Activated naive CD8-positive, alpha-beta T cell treated with anti-CD3 and anti-CD28 coated beads, Interleukin-2, amount 50 U/mL, for 24 hours (primary cell): ENCODE measurements at regions not wholly inside any gene's neighbourhood (a gene's known extent, or its start where the extent isn't known, plus 50 kb on each side); places are given as distances from the start of the nearest gene placed in this dataset.

ENCODE experiments used
- ATAC-seq: fragments of 150-1000 bp; cut with Tn5 transposase; one replicate; pipeline ENCODE4 v1.10.0; 2021
- DNase-seq: peaks from one replicate; pipeline ENCODE4 v3.0.0; 2021
- H3K27ac Mint-ChIP-seq: one replicate; pipeline ENCODE4 v1.8.0; 2021; ENCODE audit warnings: mild to moderate bottlenecking, mixed read lengths
- H3K27me3 Mint-ChIP-seq: one replicate; pipeline ENCODE4 v1.8.0; 2021; ENCODE audit warnings: mixed read lengths
- H3K36me3 Mint-ChIP-seq: one replicate; pipeline ENCODE4 v1.8.0; 2021; ENCODE audit warnings: low read depth, mixed read lengths
- H3K4me1 Mint-ChIP-seq: one replicate; pipeline ENCODE4 v1.8.0; 2021; ENCODE audit warnings: mixed read lengths
- H3K4me3 Mint-ChIP-seq: one replicate; pipeline ENCODE4 v1.8.0; 2021; ENCODE audit warnings: mild to moderate bottlenecking, moderate library complexity, mixed read lengths
- H3K9me3 Mint-ChIP-seq: one replicate; pipeline ENCODE4 v1.8.0; 2021; ENCODE audit warnings: mixed read lengths

DNA sequence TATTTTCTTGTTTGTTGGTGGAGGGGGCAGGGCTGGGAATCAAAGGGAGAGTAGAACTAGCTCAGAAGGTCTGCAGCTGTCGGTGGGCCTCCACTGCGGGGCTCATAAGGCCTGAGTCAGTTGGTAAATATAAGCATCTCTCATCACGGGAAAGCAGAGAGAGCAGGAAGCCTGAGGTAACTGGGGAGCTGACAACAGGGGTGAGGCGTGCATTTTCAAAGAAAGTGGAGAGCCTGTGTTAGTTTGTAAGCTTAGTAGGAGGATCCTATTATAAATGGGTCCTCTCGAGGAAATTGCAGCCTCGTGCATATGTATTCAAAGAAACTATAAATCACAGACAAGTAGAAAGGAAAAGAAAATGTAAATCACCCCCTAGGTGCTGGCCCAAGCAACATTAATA, 221.0 kb upstream of the CDH13 start:
- no peak overlapping the region for H3K4me3 Mint-ChIP-seq

DNA sequence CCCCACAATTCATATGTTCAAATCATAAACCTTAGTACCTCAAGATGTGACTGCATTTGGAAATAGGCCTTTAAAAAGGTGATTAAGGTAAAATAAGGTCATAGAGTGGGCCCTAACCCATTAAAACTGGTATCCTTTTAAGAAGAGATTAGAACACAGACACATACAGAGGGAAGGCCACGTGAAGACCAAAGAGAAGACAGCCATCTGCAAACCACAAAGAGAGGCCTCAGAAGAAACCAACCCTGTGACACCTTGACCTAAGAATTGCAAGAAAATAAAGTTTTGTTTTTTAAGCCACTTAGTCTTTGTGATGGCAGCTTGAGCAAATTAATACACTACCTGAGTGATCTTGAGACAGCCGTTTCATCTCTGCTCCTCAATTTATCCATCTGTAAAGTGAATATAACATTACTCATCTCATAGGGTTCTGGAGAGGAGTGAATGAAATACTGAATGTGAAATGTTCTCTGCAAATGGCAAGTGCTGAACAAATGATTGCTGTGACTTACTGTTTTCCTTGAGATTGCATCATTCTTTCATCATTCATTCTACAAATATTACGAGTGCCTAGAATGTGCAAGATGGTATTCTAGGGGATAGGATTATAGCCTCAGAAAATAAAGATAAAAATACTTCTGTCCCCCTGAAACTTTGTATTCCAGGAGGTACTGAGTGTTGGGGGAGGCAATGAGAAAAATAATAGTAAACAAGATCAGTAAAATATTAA, 222.0 kb upstream of the CDH13 start:
- Mint-ChIP-seq H3K27me3 (peaks cover 13% of the 10 kb centered on the region), H3K9me3 (peaks cover 3% of the 10 kb centered on the region), H3K36me3 (no peaks in the 10 kb centered on the region), H3K4me3 (no peak overlapping the region), H3K4me1 (no peaks in the 10 kb centered on the region), H3K27ac (no peak overlapping the region)
- DNase-seq (no peak), ATAC-seq (no peak)

More for the DNA sequence above, 221.0 kb upstream of the CDH13 start:
- Mint-ChIP-seq H3K9me3 (peaks cover 3% of the 10 kb centered on the region), H3K36me3 (no peaks in the 10 kb centered on the region), H3K27me3 (peaks cover 13% of the 10 kb centered on the region), H3K4me1 (no peaks in the 10 kb centered on the region), H3K27ac (no peak overlapping the region)
- ATAC-seq (no peak), DNase-seq (no peak)

DNA sequence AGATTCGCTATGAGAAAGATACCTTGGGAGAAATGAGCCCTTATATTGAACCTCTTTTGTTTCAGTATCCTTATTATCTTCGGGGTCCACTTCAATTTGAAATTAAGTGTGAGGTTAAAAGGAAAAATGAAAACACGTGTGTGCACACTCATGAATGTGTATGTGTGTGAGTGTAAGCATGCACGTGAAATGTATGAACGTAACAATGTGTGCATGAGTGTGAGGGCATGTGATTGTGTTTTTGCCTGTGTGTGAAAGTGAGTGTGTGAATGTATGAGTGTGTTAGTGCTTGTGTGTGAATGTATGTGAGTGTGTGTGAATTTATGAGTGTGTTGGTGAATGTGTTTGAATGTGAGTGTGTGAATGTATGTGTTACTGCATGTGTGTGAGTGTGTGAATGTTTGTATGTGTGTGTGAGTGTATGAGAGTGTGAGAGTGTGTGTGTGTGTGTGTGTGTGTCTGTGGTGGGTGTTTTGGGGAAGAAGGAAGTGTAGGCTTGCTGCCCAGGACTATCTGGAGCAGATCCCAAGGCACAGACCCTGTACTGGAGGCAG, 224.0 kb upstream of the CDH13 start:
- Mint-ChIP-seq H3K27me3 (peaks cover 11% of the 10 kb centered on the region), H3K27ac (no peak overlapping the region), H3K4me1 (no peaks in the 10 kb centered on the region), H3K9me3 (peaks cover 3% of the 10 kb centered on the region), H3K36me3 (no peaks in the 10 kb centered on the region), H3K4me3 (no peak overlapping the region)
- no peak for DNase-seq
- ATAC-seq, result no peak

DNA sequence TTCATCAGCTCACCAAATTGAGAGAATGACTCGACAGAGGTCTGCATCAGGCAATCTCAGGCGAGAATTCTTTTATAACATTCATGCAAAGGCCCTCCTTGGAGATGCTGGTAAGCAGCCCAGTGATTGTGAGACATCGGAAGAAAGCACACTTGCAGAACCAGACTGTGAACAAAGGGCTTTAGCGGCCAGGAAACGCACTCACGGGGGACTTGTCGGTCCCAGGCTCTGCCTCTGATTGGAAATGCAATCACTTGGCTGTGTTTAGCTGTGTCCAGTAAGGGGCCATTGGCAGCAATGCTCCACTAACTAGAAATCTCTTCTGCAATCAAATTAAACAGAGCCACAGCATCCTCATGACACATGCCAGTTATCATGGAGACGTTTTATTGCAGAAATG, 226.7 kb upstream of the CDH13 start:
- no peak for DNase-seq

DNA sequence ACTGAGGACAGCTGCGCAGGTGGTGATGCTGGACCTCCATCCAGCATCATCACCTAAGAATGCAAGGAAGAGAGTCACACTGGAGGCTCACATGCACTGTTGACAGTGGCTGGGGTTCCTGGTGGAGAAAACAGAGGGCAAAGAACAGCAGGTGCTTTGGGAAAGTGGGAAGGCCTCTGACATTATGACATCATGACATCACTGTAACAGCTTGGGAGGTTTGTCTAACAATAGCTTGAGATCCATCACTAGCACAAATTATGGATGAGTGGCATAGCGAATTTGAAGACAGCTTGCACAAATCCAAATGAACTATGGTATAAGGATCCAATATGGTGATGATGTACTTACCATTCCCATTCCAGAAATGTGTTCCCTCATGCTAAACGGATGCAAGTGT, 226.5 kb upstream of the MPHOSPH6 start:
- ATAC-seq (no peak), DNase-seq (no peak)
- Mint-ChIP-seq H3K27ac (no peak overlapping the region), H3K27me3 (peaks cover 2% of the 10 kb centered on the region), H3K9me3 (no peaks in the 10 kb centered on the region), H3K4me3 (no peak overlapping the region), H3K36me3 (no peaks in the 10 kb centered on the region), H3K4me1 (no peaks in the 10 kb centered on the region)

More for the DNA sequence above, 226.7 kb upstream of the CDH13 start:
- H3K27me3 Mint-ChIP-seq, result peaks cover 7% of the 10 kb centered on the region
- ATAC-seq, result no peak
- no peaks in the 10 kb centered on the region for H3K4me1 Mint-ChIP-seq
- no peak overlapping the region for H3K27ac Mint-ChIP-seq
- no peaks in the 10 kb centered on the region for H3K36me3 Mint-ChIP-seq
- H3K9me3 Mint-ChIP-seq, result peaks cover 3% of the 10 kb centered on the region
- no peak overlapping the region for H3K4me3 Mint-ChIP-seq

DNA sequence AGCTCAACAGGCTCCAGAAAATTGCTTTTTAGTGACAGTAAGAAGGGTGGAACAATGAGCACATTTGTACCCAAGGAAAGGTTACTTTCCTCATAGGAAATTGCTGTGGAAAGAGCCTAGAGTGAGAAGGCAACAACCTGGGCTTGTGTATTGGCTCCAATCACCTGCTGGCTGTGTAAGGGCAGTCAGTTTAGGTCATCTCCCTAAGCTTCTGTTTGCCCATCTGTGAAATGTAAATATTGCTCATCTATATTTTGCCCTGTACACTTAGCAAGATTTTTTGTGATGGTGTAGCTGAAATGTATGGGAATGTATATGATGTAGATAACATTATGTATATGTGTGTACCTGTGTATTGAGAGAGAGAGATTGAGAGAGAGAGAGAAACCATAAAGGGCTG, 225.2 kb upstream of the MPHOSPH6 start:
- DNase-seq, result no peak
- no peaks in the 10 kb centered on the region for H3K4me1 Mint-ChIP-seq
- ATAC-seq, result no peak
- no peak overlapping the region for H3K4me3 Mint-ChIP-seq
- no peaks in the 10 kb centered on the region for H3K36me3 Mint-ChIP-seq
- no peak overlapping the region for H3K27ac Mint-ChIP-seq
- H3K9me3 Mint-ChIP-seq, result no peaks in the 10 kb centered on the region
- H3K27me3 Mint-ChIP-seq, result no peaks in the 10 kb centered on the region

DNA sequence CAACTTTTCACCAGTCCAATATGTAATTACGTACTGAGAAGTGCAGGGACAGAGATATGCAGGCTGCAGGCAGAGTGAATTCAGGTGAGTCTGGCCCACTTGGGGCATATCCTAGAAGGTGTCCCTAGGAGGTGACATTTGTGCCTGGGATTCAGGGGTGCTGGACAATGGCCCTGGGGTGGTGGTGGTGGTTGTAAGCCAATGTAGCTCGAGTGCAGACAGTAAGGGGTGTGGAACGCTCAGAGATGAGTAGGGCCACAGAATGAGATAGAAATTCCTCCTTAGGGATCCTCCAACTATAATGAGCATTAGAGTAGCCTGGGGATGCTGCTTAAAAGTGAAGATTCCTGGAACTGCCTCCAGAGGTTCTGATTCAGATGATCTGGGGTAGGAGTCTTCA, 221.7 kb upstream of the MPHOSPH6 start:
- H3K36me3 Mint-ChIP-seq, result no peaks in the 10 kb centered on the region
- H3K4me1 Mint-ChIP-seq, result no peaks in the 10 kb centered on the region
- H3K4me3 Mint-ChIP-seq, result no peak overlapping the region
- no peaks in the 10 kb centered on the region for H3K27me3 Mint-ChIP-seq
- ATAC-seq (no peak), DNase-seq (no peak)
- H3K27ac Mint-ChIP-seq, result no peak overlapping the region
- no peaks in the 10 kb centered on the region for H3K9me3 Mint-ChIP-seq

DNA sequence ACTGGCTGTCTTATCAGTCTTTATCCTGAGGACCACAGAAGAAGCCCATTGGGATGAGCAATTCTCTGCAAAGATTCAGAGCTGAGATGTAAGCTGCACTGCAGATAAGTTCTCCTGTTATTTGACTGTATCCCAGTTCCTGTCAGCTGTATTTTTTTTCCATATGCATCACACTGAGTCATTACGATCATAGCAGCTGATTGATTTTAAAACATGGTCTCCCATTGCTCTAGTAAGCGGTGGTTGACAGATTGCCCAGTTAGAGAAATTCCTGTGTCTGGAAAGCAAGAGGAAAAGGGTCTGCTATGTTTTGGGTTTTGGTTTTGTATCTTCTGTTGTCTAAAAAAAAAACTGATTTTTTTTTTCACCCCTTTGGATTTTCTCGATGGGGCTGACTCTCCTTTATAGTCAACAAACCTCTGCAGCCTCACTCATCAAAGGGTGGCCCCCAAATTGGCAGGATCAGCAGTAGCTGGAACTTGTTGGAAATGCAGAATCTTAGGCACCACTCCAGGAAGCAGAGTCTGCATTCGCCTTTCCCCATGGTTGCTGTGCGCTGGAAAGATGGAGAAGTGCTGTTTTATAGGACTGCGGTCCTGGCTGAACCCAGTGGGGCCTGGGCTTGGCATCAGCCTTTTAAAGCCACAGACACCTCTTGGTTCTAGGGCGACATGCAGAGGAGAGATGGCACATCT, 220.1 kb upstream of the MPHOSPH6 start:
- Mint-ChIP-seq H3K27me3 (no peaks in the 10 kb centered on the region), H3K27ac (no peak overlapping the region), H3K4me3 (no peak overlapping the region), H3K4me1 (no peaks in the 10 kb centered on the region), H3K9me3 (no peaks in the 10 kb centered on the region), H3K36me3 (no peaks in the 10 kb centered on the region)
- no peak for DNase-seq
- ATAC-seq, result no peak

DNA sequence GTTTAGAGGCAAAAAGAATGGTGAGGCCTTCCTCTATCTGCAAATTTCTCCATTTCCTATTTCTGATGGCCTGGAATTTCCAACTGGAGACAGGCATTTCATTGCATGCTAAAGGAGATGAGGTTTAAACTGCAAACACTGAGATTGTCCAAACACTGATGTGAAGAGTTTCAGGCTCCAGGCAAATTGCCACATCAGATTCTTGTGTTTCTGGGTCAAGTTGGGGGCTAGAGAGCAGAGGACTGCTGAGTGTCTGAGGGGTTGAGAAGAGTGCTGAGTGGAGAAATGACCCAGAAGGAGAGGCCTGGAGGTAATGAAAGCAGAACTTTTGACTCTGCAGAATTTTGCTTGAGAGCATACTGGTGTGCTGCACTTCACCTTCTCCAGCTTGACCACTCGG, 216.7 kb upstream of the MPHOSPH6 start:
- Mint-ChIP-seq H3K4me1 (no peaks in the 10 kb centered on the region), H3K4me3 (no peak overlapping the region), H3K9me3 (no peaks in the 10 kb centered on the region), H3K27me3 (no peaks in the 10 kb centered on the region), H3K27ac (no peak overlapping the region), H3K36me3 (no peaks in the 10 kb centered on the region)
- ATAC-seq (no peak), DNase-seq (no peak)

DNA sequence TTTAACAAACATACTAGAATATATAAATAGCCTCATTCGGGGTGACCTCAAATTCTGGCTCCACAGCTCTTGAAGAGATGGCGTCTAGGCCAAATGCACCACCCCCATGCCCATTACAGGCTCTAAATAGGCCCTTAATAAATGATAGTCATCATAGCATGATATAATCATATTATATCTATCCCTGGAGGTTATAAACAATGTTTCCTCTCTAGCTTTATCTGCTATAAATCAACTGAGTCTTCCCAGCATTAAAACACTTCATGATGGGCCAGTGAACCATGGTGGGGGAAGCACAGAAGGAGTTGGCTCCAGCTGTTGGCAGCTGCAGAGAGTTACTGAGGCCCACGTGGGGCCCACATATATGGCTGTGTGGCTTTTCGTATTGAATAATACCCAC, 214.9 kb upstream of the MPHOSPH6 start:
- H3K9me3 Mint-ChIP-seq, result peaks cover 4% of the 10 kb centered on the region
- no peak overlapping the region for H3K27ac Mint-ChIP-seq
- no peak overlapping the region for H3K4me3 Mint-ChIP-seq
- no peaks in the 10 kb centered on the region for H3K4me1 Mint-ChIP-seq
- no peaks in the 10 kb centered on the region for H3K27me3 Mint-ChIP-seq
- H3K36me3 Mint-ChIP-seq, result no peaks in the 10 kb centered on the region
- no peak for DNase-seq
- no peak for ATAC-seq

DNA sequence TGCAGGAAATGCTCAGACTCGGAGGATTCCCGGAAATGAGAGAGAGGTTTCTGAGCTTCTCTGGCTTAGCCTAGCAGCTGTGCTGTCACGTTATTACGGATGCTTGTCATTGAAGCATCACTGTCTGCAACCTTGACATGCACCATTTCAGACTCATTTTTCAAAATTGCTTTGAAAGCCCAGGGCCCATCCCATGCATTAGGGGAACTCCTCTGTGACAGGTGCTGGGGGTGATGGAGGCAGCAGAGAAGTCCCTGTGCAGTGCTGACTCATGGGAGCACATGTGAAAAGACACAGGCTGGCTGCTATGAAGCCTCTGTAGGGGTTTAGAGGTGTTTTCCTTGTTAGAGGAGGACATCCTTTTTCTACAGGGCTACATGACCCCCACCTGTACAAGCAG, 214.0 kb upstream of the MPHOSPH6 start:
- no peak for DNase-seq
- Mint-ChIP-seq H3K4me3 (no peak overlapping the region), H3K27ac (no peak overlapping the region), H3K27me3 (no peaks in the 10 kb centered on the region), H3K4me1 (no peaks in the 10 kb centered on the region), H3K36me3 (no peaks in the 10 kb centered on the region), H3K9me3 (peaks cover 4% of the 10 kb centered on the region)
- ATAC-seq, result no peak

DNA sequence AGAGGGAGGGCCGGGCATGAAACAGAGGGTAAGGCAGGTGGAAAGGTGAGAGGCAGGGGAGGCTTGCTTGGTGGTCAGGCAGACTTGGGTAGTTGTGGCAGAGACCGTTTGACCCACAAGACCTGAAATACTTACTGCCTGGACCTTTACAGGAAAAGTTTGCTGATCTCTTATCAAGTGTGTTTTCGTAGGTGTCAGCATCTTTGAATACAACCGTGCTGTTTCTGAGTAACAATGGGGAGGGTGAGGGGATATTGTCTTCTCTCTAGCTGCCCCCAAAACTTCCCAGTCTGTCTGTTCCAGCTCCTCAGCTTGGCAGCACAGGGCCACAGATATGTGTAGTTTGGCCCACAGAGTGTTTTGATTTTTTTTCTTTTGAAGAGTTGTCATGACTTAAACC, 212.5 kb upstream of the MPHOSPH6 start:
- H3K4me1 Mint-ChIP-seq, result no peaks in the 10 kb centered on the region
- no peak overlapping the region for H3K4me3 Mint-ChIP-seq
- H3K27me3 Mint-ChIP-seq, result no peaks in the 10 kb centered on the region
- H3K9me3 Mint-ChIP-seq, result peaks cover 4% of the 10 kb centered on the region
- H3K27ac Mint-ChIP-seq, result no peak overlapping the region
- ATAC-seq (no peak), DNase-seq (no peak)
- no peaks in the 10 kb centered on the region for H3K36me3 Mint-ChIP-seq

DNA sequence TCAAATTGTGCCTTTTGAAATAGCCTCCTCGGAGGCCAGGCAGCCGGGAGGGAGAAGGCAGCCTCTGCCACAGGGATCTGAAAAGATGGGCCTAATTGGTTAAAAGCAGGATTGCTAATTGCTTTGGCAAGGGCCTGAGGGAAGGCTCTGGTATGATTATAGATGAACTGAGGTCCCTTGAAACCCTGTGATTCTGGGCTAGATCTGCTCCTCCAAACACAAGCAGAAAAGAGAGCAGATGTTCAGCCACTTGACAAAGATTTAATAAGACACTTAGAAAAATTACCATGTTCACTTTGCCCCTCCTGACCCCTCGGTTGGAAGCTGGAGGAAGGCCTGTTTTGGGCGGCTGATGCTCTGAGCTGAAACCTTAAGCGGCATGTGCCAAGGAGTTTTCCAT, 209.5 kb upstream of the MPHOSPH6 start:
- H3K27me3 Mint-ChIP-seq, result no peaks in the 10 kb centered on the region
- peaks cover 4% of the 10 kb centered on the region for H3K9me3 Mint-ChIP-seq
- no peaks in the 10 kb centered on the region for H3K4me1 Mint-ChIP-seq
- no peak overlapping the region for H3K4me3 Mint-ChIP-seq
- H3K36me3 Mint-ChIP-seq, result no peaks in the 10 kb centered on the region
- ATAC-seq (no peak), DNase-seq (no peak)
- H3K27ac Mint-ChIP-seq, result no peak overlapping the region

DNA sequence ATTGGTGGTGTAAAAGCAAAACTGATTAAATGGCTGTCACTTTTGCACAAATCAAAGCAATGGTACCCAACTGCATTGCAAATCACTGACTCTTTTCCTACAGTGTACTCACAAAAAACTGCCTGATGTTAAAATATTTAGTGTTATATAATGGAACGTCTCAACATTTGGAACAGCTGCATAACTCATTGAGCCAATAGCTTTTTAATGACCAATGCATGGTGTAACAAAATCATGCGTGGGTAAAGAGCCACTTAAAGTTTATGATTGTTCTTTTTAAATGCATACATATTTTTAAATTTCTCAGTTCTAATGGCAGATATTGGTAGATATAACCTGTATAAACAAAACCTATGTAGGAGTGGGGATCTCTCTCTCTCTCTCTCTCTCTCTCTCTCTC, 204.0 kb upstream of the MPHOSPH6 start:
- H3K9me3 Mint-ChIP-seq, result no peaks in the 10 kb centered on the region
- no peaks in the 10 kb centered on the region for H3K36me3 Mint-ChIP-seq
- no peak for DNase-seq
- ATAC-seq, result no peak
- no peak overlapping the region for H3K4me3 Mint-ChIP-seq
- H3K27ac Mint-ChIP-seq, result no peak overlapping the region
- H3K27me3 Mint-ChIP-seq, result no peaks in the 10 kb centered on the region
- no peaks in the 10 kb centered on the region for H3K4me1 Mint-ChIP-seq

DNA sequence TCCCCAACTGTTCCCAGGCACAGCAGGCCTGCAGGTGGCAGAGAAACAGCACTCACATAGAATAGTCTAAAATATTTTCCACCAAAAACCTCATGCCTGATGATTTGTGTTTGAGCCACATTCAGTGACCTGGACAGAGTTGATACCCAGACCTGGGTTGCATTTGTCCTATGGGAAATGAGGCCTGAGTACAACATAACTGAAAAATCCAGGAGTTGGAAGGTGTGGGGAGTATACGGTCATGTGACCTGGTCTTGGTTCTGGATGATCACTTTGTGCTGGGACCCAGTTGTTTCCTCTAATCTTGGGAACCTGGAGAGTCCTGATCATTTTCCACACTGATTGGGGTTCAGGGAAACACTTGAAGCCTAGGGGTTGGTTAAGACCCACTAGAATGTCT, 200.3 kb upstream of the MPHOSPH6 start:
- H3K36me3 Mint-ChIP-seq, result no peaks in the 10 kb centered on the region
- no peak overlapping the region for H3K27ac Mint-ChIP-seq
- H3K27me3 Mint-ChIP-seq, result no peaks in the 10 kb centered on the region
- H3K4me1 Mint-ChIP-seq, result no peaks in the 10 kb centered on the region
- DNase-seq, result no peak
- H3K4me3 Mint-ChIP-seq, result no peak overlapping the region
- ATAC-seq, result no peak
- no peaks in the 10 kb centered on the region for H3K9me3 Mint-ChIP-seq
